Heart right ventricle (tissue), 16 donors: ENCODE measurements at regions not wholly inside any gene's neighbourhood (a gene's known extent, or its start where the extent isn't known, plus 50 kb on each side); places are given as distances from the start of the nearest gene placed in this dataset.

Experiments used
- ATAC-seq, 8 donors: fragments of 200-7000 bp; cut with Tn5 transposase; one replicate each; pipeline ENCODE4 v1.9.1; 2020; ENCODE audit warnings: mild to moderate bottlenecking in 8 of 8, moderate library complexity in 8 of 8, moderate number of reproducible peaks in 1 of 8
- DNase-seq, 2 donors: peaks; one replicate each; pipeline ENCODE4 v3.0.0-alpha.2; 2020
- H3K27ac ChIP-seq, 10 donors: fragments of 200-600 bp; sonication (generic) in 2 of 10; one replicate each; pipeline versions ENCODE4 v1.5.0 to v1.8.0; 2020 to 2022; ENCODE audit warnings: mild to moderate bottlenecking in 3 of 10
- H3K27me3 ChIP-seq, 7 donors: fragments of 200-600 bp; one replicate each; pipeline ENCODE4 v1.8.0; 2021 to 2022; ENCODE audit warnings: mild to moderate bottlenecking in 2 of 7
- H3K36me3 ChIP-seq, 9 donors: fragments of 200-600 bp; sonication (generic) in 1 of 9; one replicate each; pipeline versions ENCODE4 v1.5.0 to v1.8.0; 2020 to 2022; ENCODE audit warnings: mild to moderate bottlenecking in 2 of 9
- H3K4me1 ChIP-seq, 9 donors: fragments of 200-600 bp; sonication (generic) in 1 of 9; one replicate each; pipeline versions ENCODE4 v1.5.0 to v1.8.0; 2020 to 2022; ENCODE audit warnings: mild to moderate bottlenecking in 4 of 9
- H3K4me3 ChIP-seq, 10 donors: fragments of 200-600 bp; sonication (generic) in 2 of 10; one replicate each; pipeline versions ENCODE4 v1.5.0 to v1.8.0; 2020 to 2022; ENCODE audit warnings: mild to moderate bottlenecking in 7 of 10, moderate library complexity in 2 of 10
- H3K9me3 ChIP-seq, 11 donors: fragments of 200-600 bp in 10 of 11; sonication (generic) in 2 of 11; one replicate each; pipeline versions ENCODE4 v1.5.0 to v1.8.0; 2013 to 2022; ENCODE audit warnings: mild to moderate bottlenecking in 2 of 11, control low read depth in 1 of 11, moderate library complexity in 1 of 11
- CTCF ChIP-seq, 9 donors: fragments of 200-600 bp; sonication (generic) in 2 of 9; IDR thresholded peaks; one replicate each; pipeline versions ENCODE4 v1.5.0 to v1.8.0; 2021 to 2022; ENCODE audit warnings: antibody characterized with exemption in 9 of 9, mild to moderate bottlenecking in 5 of 9, moderate library complexity in 1 of 9
- WGBS, 2 donors: extraction: QIAGEN DNeasy Blood & Tissue Kit; methylation state at CpG; one replicate each; pipeline ENCODE4 v1.1.7; 2013; ENCODE audit warnings: inconsistent platforms in 1 of 2; 5-methylcytosine and 5-hydroxymethylcytosine counted together
- intact Hi-C, 10 donors: fragments of 100-400 bp; cut with DNase I; formaldehyde crosslinking; loops; one replicate each; pipeline versions ENCODE4 v1.11.1 to v1.14.2; 2022
- donor health status: Arrhythmogenic right ventricular cardiomyopathy.
- donor health status: ischemic (EF 13 %, LVEDD 7.1; RV severe dilation, severe dysfunction).
- donor health status: healthy with polysubstance abuse.
- donor health status: DM: no; HTN: yes; CAD: no.
- donor health status: DM: no; HTN: no; CAD: no.
- donor health status: ischemic (EF 25% LVEDD 6.9; RV normal size, moderate dysfunction).
- donor health status: ischemic (EF 25% LVEDD 5.7; RV mildly dilated, moderate dysfunction).
- donor health status: healthy.
- donor health status: DM: yes; HTN: yes; CAD: no.
- donor health status: Ischemic cardiomyopathy.
- donor health status: ischemic (EF 35%, LVEDD 5.7; RV mildly dilated, moderate dysfunction).
- donor health status: nonischemic (EF 11% LVEDD 7.7; RV severe dilation, severe dysfunction).
- donor health status: DM: yes; HTN: yes; CAD: no.
- donor health status: PGD.
- donor health status: ischemic (EF 29% LVEDD 5.4; RV normal size, mild dysfunction).
- donor health status: nonischemic (EF 23%, LVEDD 6.1; RV moderate dilation, normal function).

- no peaks in the 10 kb centered on the region for H3K36me3 ChIP-seq
- H3K4me1 ChIP-seq: no peaks in the 10 kb centered on the region
- ATAC-seq (no peak), DNase-seq (no peak)
- no peak overlapping the region for H3K27ac ChIP-seq
- WGBS, 2 donors: 64 to 97% methylated on average over 3 of the region's 3 CpGs
- TF ChIP-seq CTCF (IDR thresholded peaks at IDR 0.05): no peak
- H3K4me3 ChIP-seq: no peak overlapping the region
- peaks cover 0 to 3% (median 0%) of the 10 kb centered on the region in 7 donors for H3K27me3 ChIP-seq
- intact Hi-C loops: loop anchor here in 9 of 10 donors (5.0 to 10.0 kb wide), 5 partner anchors 88 to 618 kb away; partner anchors contain the start of gene PLXNC1 (in 1 of the 9)
- H3K9me3 ChIP-seq: no peaks in the 10 kb centered on the region
Observed at GRCh38 chr12:94762943-94763342, 112.6 kb upstream of the TMCC3 start.

- WGBS, 2 donors: 78% methylated on average over 4 of the region's 4 CpGs
- DNase-seq: no peak
- no peak for ATAC-seq
Observed at GRCh38 chr12:94762259-94762942, 112.0 kb upstream of the TMCC3 start.

GRCh38 chr12:94761559-94761958, 111.2 kb upstream of the TMCC3 start:
- peaks cover 0 to 4% (median 0%) of the 10 kb centered on the region in 7 donors for H3K27me3 ChIP-seq
- DNase-seq (no peak), ATAC-seq (no peak)
- no peaks in the 10 kb centered on the region for H3K9me3 ChIP-seq
- 86 to 93% methylated on average over 3 of the region's 3 CpGs for WGBS, 2 donors
- H3K36me3 ChIP-seq: no peaks in the 10 kb centered on the region
- TF ChIP-seq CTCF (IDR thresholded peaks at IDR 0.05): no peak
- H3K4me3 ChIP-seq: no peak overlapping the region
- intact Hi-C loops: loop anchor here in 9 of 10 donors (5.0 to 10.0 kb wide), 5 partner anchors 87 to 617 kb away; partner anchors contain the start of gene PLXNC1 (in 1 of the 9)
- no peaks in the 10 kb centered on the region for H3K4me1 ChIP-seq
- no peak overlapping the region for H3K27ac ChIP-seq

More at GRCh38 chr12:94762259-94762942, 112.0 kb upstream of the TMCC3 start:
- Histone ChIP-seq H3K4me3 (no peak overlapping the region), H3K36me3 (no peaks in the 10 kb centered on the region), H3K27me3 (peaks cover 0 to 6% (median 0%) of the 10 kb centered on the region in 7 donors), H3K9me3 (no peaks in the 10 kb centered on the region), H3K4me1 (no peaks in the 10 kb centered on the region), H3K27ac (no peak overlapping the region)
- intact Hi-C loops: loop anchor here in 9 of 10 donors (5.0 to 10.0 kb wide), 5 partner anchors 88 to 618 kb away; partner anchors contain the start of gene PLXNC1 (in 1 of the 9)
- TF ChIP-seq CTCF (IDR thresholded peaks at IDR 0.05): no peak

- Histone ChIP-seq H3K4me3 (no peak overlapping the region), H3K27ac (no peak overlapping the region), H3K27me3 (peaks cover 0 to 6% (median 0%) of the 10 kb centered on the region in 7 donors), H3K9me3 (no peaks in the 10 kb centered on the region), H3K4me1 (no peaks in the 10 kb centered on the region), H3K36me3 (no peaks in the 10 kb centered on the region)
- intact Hi-C loops: loop anchor here in 9 of 10 donors (5.0 to 10.0 kb wide), 5 partner anchors 86 to 616 kb away; partner anchors contain the start of gene PLXNC1 (in 1 of the 9)
- no peak for DNase-seq
- no peak for ATAC-seq
- TF ChIP-seq CTCF (IDR thresholded peaks at IDR 0.05): no peak
- WGBS, 2 donors: 85 to 88% methylated on average over 2 of the region's 2 CpGs
Observed at GRCh38 chr12:94760786-94761185, 110.4 kb upstream of the TMCC3 start.
